GM23338 (cell line): ENCODE measurements at regions not wholly inside any gene's neighbourhood (a gene's known extent, or its start where the extent isn't known, plus 50 kb on each side); places are given as distances from the start of the nearest gene placed in this dataset.

ENCODE experiments used
- ATAC-seq: fragments of 200-7000 bp; cut with Tn5 transposase; 3 replicates; pipeline ENCODE4 v1.9.1; 2020
- DNase-seq: peaks from one replicate; pipeline ENCODE4 v3.0.0-alpha.2; 2015; ENCODE audit warnings: low spot score
- H2AFZ ChIP-seq: fragments of 200-600 bp; sonication (generic); 2 replicates; pipeline ENCODE4 v1.8.0; 2016; ENCODE audit warnings: antibody characterized with exemption, mild to moderate bottlenecking, moderate library complexity
- H3F3A ChIP-seq: fragments of 200-600 bp; sonication (generic); replicated peaks from 2 replicates; pipeline ENCODE4 v1.8.0; 2017; ENCODE audit warnings: antibody characterized with exemption, mixed run types, low read depth
- H3K27ac ChIP-seq: fragments of 200-600 bp; sonication (generic); 2 replicates; pipeline ENCODE4 v1.6.1; 2016; ENCODE audit warnings: low read depth
- H3K27me3 ChIP-seq: fragments of 200-600 bp; sonication (generic); 2 replicates; pipeline ENCODE4 v1.8.0; 2016; ENCODE audit warnings: mild to moderate bottlenecking, mixed run types, moderate library complexity; ENCODE audit not compliant: insufficient read depth
- H3K36me3 ChIP-seq: fragments of 200-600 bp; sonication (generic); 2 replicates; pipeline ENCODE4 v1.8.0; 2016; ENCODE audit warnings: mild to moderate bottlenecking; ENCODE audit not compliant: insufficient read depth
- H3K4me1 ChIP-seq: fragments of 200-600 bp; sonication (generic); 2 replicates; pipeline ENCODE4 v1.8.0; 2016; ENCODE audit warnings: mild to moderate bottlenecking, moderate library complexity; ENCODE audit not compliant: insufficient read depth
- H3K4me2 ChIP-seq: fragments of 200-600 bp; sonication (generic); 2 replicates; pipeline ENCODE4 v1.7.1; 2017; ENCODE audit warnings: mixed run types
- H3K4me3 ChIP-seq: fragments of 200-600 bp; sonication (generic); 2 replicates; pipeline ENCODE4 v1.6.1; 2016; ENCODE audit warnings: mixed run types
- H3K79me2 ChIP-seq: fragments of 200-600 bp; sonication (generic); replicated peaks from 2 replicates; pipeline ENCODE4 v1.8.0; 2017; ENCODE audit warnings: mild to moderate bottlenecking; ENCODE audit not compliant: insufficient read depth
- H3K9me2 ChIP-seq: fragments of 200-600 bp; sonication (generic); 2 replicates; pipeline ENCODE4 v1.8.0; 2017; ENCODE audit not compliant: insufficient read depth
- H4K20me1 ChIP-seq: fragments of 200-600 bp; sonication (generic); replicated peaks from 2 replicates; pipeline ENCODE4 v1.8.0; 2017; ENCODE audit warnings: mild to moderate bottlenecking; ENCODE audit not compliant: insufficient read depth
- H3K27ac Mint-ChIP-seq: 2 replicates; pipeline ENCODE4 v1.8.0; 2020; ENCODE audit warnings: inconsistent platforms, mild to moderate bottlenecking, moderate library complexity, mixed read lengths
- H3K27me3 Mint-ChIP-seq: 3 replicates; pipeline ENCODE4 v1.8.0; 2022; ENCODE audit warnings: low read depth, mild to moderate bottlenecking, moderate library complexity, mixed read lengths, inconsistent platforms; ENCODE audit not compliant: insufficient read depth, poor library complexity
- H3K36me3 Mint-ChIP-seq: 3 replicates; pipeline ENCODE4 v1.8.0; 2021; ENCODE audit warnings: low read depth, mild to moderate bottlenecking, inconsistent platforms, moderate library complexity, mixed read lengths
- H3K4me1 Mint-ChIP-seq: 3 replicates; pipeline ENCODE4 v1.8.0; 2020; ENCODE audit warnings: mild to moderate bottlenecking, inconsistent platforms, mixed read lengths
- H3K4me3 Mint-ChIP-seq: 3 replicates; pipeline ENCODE4 v1.8.0; 2021; ENCODE audit warnings: moderate library complexity, mild to moderate bottlenecking, inconsistent platforms, mixed read lengths
- H3K9me3 Mint-ChIP-seq: 3 replicates; pipeline ENCODE4 v1.8.0; 2020; ENCODE audit warnings: moderate library complexity, mild to moderate bottlenecking, inconsistent platforms, mixed read lengths
- CREB1 ChIP-seq: fragments of 250-450 bp; sonication (Bioruptor Pico); IDR thresholded peaks from 2 replicates; pipeline ENCODE4 v1.5.0; 2020; ENCODE audit warnings: low read depth, mild to moderate bottlenecking, moderate library complexity
- CTCF ChIP-seq, 2 experiments: fragments of 200-600 bp in 1 of 2; sonication (generic) in 1 of 2; conservative IDR thresholded peaks; 2 replicates each; pipeline versions ENCODE4 v1.5.1 to v1.6.1; 2016 to 2017; ENCODE audit warnings: antibody characterized with exemption in 2 of 2, low read depth in 2 of 2, mild to moderate bottlenecking in 2 of 2, moderate library complexity in 1 of 2
- ETS1 ChIP-seq: IDR thresholded peaks from 2 replicates; pipeline ENCODE4 v1.6.1; 2016; ENCODE audit warnings: antibody characterized with exemption
- EZH2 ChIP-seq: fragments of 200-600 bp; sonication (generic); IDR thresholded peaks from one replicate; pipeline ENCODE4 v1.8.0; 2017; ENCODE audit warnings: antibody characterized with exemption, mild to moderate bottlenecking, low read depth; ENCODE audit not compliant: unreplicated experiment
- EZH2phosphoT487 ChIP-seq: fragments of 200-600 bp; sonication (generic); IDR thresholded peaks from one replicate; pipeline ENCODE4 v1.8.1; 2018; ENCODE audit warnings: antibody characterized with exemption; ENCODE audit not compliant: unreplicated experiment
- JUNB ChIP-seq: IDR thresholded peaks from one replicate; pipeline ENCODE4 v1.6.1; 2016; ENCODE audit warnings: antibody characterized with exemption; ENCODE audit not compliant: unreplicated experiment
- NANOG ChIP-seq: IDR thresholded peaks from 2 replicates; pipeline ENCODE4 v1.6.1; 2016; ENCODE audit warnings: antibody characterized with exemption, borderline replicate concordance
- POLR2AphosphoS5 ChIP-seq: IDR thresholded peaks from 2 replicates; pipeline ENCODE4 v1.6.1; 2016; ENCODE audit warnings: antibody characterized with exemption, low read depth
- REST ChIP-seq: IDR thresholded peaks from one replicate; pipeline ENCODE4 v1.6.1; 2018; ENCODE audit warnings: antibody characterized with exemption; ENCODE audit not compliant: unreplicated experiment
- STAT1 ChIP-seq: IDR thresholded peaks from one replicate; pipeline ENCODE4 v1.6.1; 2016; ENCODE audit warnings: antibody characterized with exemption; ENCODE audit not compliant: unreplicated experiment
- ZNF114 ChIP-seq: fragments of 250-450 bp; sonication (Bioruptor Pico); IDR thresholded peaks from 2 replicates; pipeline ENCODE4 v1.5.0; 2020; ENCODE audit warnings: mild to moderate bottlenecking, moderate library complexity
- ZNF331 ChIP-seq: fragments of 250-450 bp; sonication (Bioruptor Pico); IDR thresholded peaks from 2 replicates; pipeline ENCODE4 v1.5.0; 2020; ENCODE audit warnings: low read depth, mild to moderate bottlenecking, moderate library complexity
- ZNF462 ChIP-seq: fragments of 250-450 bp; sonication (Bioruptor Pico); IDR thresholded peaks from 2 replicates; pipeline ENCODE4 v1.5.0; 2020; ENCODE audit warnings: mild to moderate bottlenecking, moderate library complexity

GRCh38 chr12:114967151-114967550 lies 283.2 kb upstream of the TBX3 start:
- Histone ChIP-seq H3K4me3 (no peak overlapping the region), H4K20me1 (no peaks in the 10 kb centered on the region), H3K36me3 (no peaks in the 10 kb centered on the region), H3K27ac (no peak overlapping the region), H3K79me2 (no peaks in the 10 kb centered on the region), H3K4me1 (no peaks in the 10 kb centered on the region), H3F3A (no peaks in the 10 kb centered on the region), H3K27me3 (no peaks in the 10 kb centered on the region), H3K9me2 (no peaks in the 10 kb centered on the region), H2AFZ (no peak overlapping the region), H3K4me2 (no peak overlapping the region)
- no peak for ATAC-seq
- Mint-ChIP-seq H3K4me3 (no peak overlapping the region), H3K9me3 (no peaks in the 10 kb centered on the region), H3K27ac (no peak overlapping the region), H3K27me3 (no peaks in the 10 kb centered on the region), H3K4me1 (no peaks in the 10 kb centered on the region; the same call in 2 of the 3 replicates), H3K36me3 (no peaks in the 10 kb centered on the region)
- DNase-seq: no peak
- TF ChIP-seq CREB1 (CRISPR knock-in tag): no peak
- no peak for TF ChIP-seq NANOG
- TF ChIP-seq EZH2phosphoT487: no peak
- no peak for TF ChIP-seq ZNF114 (CRISPR knock-in tag)
- no peak for TF ChIP-seq ETS1
- no peak for TF ChIP-seq JUNB
- TF ChIP-seq CTCF (conservative IDR thresholded peaks at IDR 0.05; ENCODE audit: low read depth in 2 of 2): no peak
- TF ChIP-seq EZH2: no peak
- no peak for TF ChIP-seq ZNF331 (CRISPR knock-in tag)
- TF ChIP-seq POLR2AphosphoS5: no peak
- no peak for TF ChIP-seq STAT1
- no peak for TF ChIP-seq ZNF462 (CRISPR knock-in tag)
- TF ChIP-seq REST: no peak
